ENCODE measurements at regions not wholly inside any gene's neighbourhood (a gene's known extent, or its start where the extent isn't known, plus 50 kb on each side); places are given as distances from the start of the nearest gene placed in this dataset.

- no peak for TF ChIP-seq CTCF (conservative IDR thresholded peaks at IDR 0.05; ENCODE audit: low read length)
- TF ChIP-seq EZH2phosphoT487 (IDR thresholded peaks at IDR 0.05; ENCODE audit: borderline replicate concordance, low read depth, low read length) = no peak
Observed at GRCh38 chr22:35475545-35475944, 65.1 kb upstream of the RASD2 start.
